ENCODE measurements at regions not wholly inside any gene's neighbourhood (a gene's known extent, or its start where the extent isn't known, plus 50 kb on each side); places are given as distances from the start of the nearest gene placed in this dataset.

DNA sequence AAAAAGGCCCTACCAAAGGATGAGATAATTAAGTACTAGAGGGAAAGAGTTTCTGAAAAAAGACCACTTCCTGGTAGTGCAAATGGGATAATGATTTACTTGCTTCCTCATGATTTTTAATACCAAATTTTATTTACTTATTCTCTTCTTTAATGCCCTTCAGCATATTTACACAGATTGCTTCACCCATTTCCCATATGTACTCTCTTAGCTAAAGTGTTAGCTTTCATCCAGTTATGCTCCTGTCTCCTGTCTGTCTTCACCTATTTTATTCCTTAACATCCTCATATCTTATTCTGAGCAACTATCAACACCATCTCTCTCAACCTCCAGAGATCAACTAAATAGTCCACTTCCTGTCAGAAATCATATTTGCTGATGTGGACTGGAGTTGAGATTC lies 183.2 kb upstream of the HS3ST1 start:
- DNase-seq = no peak

- DNase-seq = no peak
These were observed 181.1 kb upstream of the HS3ST1 start for GRCh38 chr4:11609751-11610150.

DNA sequence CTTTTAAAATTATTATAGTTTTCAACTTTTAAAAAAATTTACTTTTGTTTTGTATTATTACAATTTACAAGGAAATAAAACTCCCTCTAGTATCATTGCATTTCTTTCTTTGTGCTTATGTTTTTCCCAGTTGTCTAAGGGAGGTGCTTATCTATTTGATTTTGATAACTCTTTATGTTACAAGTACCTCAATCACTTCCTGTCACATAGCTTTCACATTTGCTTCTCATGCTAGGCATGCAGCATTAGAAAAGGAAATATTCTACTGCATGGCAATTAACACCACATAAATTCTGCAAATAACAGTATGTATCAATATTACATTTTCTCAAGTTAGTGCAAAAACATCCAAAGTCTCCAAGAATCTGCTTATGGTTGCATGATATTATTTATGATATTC lies 180.3 kb upstream of the HS3ST1 start:
- no peak for DNase-seq

GRCh38 chr4:11606078-11606477 lies 177.4 kb upstream of the HS3ST1 start:
- no peak for DNase-seq

- no peak for DNase-seq
These were observed 176.9 kb upstream of the HS3ST1 start for GRCh38 chr4:11605597-11605996.

DNA sequence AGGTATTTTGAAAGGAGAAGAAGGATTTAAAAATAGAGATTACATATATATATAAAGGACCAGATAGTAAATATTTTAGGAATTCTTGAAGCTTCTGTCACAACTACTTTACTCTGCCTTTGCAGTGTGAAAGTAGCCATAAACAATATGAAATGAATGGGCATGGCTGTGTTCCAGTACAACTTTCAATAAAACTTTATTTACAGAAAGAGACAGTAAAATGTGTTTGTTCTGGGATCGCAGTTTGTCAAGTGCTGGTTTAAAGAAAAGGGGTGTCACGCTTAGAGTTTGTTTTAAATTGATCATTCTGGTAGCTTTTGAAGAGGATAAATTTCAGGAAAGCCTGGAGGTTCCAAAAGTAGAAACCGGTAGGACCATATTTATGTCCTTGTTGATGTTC lies 176.1 kb upstream of the HS3ST1 start:
- no peak for DNase-seq

GRCh38 chr4:11603591-11604194 lies 175.0 kb upstream of the HS3ST1 start:
- no peak for DNase-seq

GRCh38 chr4:11602606-11603340 lies 174.1 kb upstream of the HS3ST1 start:
- DNase-seq = no peak

GRCh38 chr4:11599064-11599463 lies 170.4 kb upstream of the HS3ST1 start:
- no peak for DNase-seq

- DNase-seq = no peak
These were observed 169.9 kb upstream of the HS3ST1 start for GRCh38 chr4:11598591-11598990.

GRCh38 chr4:11597506-11597905 lies 168.8 kb upstream of the HS3ST1 start:
- no peak for DNase-seq

DNA sequence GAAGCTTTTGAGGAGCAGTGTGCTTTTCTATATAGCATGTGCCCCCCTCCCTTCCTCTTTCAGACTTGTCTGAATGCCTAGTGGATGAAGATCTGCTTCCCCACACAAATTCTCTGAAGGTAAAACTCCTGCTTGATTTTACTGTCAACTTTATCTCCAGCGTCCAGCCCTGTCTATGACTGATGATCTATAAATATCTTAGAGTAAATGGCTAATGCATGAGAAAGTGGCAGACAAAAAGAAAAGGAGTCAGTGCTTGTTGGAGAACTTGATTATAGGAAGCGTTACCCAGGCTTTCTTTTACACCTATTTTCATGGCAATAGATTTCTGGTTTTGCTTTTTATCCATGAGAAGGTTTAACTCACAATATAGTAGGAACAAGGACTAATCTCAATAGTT lies 168.3 kb upstream of the HS3ST1 start:
- DNase-seq = no peak

DNA sequence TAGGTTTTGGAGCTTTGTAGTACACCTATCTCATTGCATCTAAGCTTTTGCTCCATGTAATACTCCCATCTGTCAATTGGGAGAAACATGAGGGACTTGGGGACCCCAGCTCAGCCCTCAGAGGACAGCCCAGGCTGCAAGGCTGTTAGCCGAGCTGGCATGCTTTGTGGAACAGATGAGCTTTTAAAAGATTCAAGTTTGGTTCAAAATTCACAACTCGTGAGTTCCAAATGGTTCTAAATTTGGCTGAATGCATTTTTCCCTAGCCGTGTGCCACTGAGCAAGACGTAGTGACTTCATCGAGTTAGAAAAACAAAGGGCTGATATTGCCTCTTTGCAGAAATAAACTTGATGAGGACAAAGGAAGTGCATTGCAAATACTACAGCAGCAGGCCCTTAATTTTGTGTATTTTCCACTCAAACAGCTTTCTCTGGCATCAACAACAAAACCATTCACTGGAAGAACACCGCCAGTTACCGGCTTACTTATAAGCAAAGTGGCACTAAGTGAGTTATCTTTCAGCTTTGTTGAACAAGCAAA lies 165.0 kb upstream of the HS3ST1 start:
- no peak for DNase-seq

DNA sequence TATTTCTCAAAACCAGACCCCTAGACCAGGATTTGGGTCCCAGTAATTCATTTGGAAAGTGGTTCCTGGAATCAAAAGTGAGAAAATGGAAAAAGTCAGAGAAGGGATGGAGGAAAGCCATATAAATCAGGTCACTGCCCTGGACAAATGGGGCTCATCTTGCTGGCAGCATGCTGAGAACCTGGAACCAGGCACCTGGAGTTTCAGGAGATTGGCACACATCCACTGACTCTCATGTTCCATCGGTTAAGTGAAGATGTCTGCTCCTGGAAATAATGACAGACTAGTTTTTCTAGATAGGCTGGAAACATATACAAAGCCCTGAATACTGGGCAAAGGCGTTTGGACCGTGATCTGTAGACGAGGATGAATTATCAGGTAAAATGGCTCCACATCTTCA lies 163.6 kb upstream of the HS3ST1 start:
- no peak for DNase-seq

- DNase-seq = no peak
These were observed 161.4 kb upstream of the HS3ST1 start for GRCh38 chr4:11590132-11590531.

GRCh38 chr4:11589676-11590075 lies 161.0 kb upstream of the HS3ST1 start:
- DNase-seq = peak in 1 of 2 experiments; percentile 5

DNA sequence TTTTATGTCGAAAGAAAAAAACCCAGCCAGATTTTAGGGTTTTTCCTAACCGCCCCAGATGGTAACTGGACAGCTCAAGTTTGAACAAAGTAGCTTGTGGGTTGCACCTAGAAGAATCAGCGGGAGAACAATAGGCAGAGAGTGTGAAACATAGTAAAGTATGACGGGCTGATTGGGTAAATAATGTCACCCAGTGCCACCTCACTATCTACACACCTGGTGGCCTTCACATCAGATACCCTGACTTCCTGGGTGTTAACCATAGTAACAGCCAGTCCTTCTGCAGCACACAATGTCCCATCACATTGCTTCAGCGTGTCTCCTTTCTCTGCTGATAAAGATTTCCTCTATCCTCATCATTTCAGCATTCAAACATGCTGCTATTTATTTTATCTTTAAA lies 159.1 kb upstream of the HS3ST1 start:
- DNase-seq = no peak

DNA sequence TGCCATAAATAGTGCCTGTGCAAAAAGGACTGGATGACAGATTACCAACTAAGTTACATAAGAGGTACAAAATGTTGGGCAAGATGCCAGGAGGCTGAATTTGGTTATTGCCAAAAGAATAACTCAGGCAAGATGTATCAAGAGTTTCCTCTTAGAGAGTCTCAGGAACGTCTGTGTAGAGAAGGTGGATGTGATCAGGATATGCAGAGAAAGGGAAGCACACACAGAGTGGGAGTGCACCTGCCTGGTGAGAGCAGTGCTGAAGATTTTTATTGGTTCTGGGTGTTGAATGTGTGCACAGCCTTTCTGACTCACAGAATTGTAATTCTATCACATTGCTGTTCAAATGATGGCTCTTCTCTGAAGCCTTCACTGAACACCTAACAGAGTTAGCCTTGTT lies 156.8 kb upstream of the HS3ST1 start:
- DNase-seq = no peak

GRCh38 chr4:11568511-11568910 lies 139.8 kb upstream of the HS3ST1 start:
- no peak for DNase-seq

DNA sequence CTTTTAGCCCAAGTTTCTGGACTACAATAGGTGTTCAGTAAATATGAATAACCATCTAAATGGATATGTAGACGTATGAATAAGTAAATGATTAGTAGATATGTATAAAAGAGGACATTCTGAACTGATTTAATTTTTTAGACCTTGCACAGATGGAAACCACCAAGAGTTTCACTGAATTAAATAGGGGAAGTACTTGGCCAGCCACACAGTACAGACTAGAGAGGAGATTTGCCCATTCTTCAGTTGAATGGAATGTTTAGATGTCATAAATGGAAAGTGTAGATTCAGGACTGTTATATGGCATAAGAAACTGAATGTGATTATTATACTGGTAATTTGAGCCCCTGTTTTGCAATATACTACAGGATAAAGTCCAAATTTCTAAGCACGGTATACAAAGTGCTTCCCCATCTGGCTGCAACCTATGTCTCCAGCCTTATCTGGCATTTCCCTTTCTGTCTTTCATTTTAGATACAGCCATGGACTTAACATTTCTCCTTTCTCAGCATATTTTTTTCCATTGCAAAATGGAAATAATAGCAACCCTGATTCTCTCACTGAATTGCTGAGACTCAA lies 137.8 kb upstream of the HS3ST1 start:
- peak; percentile 60 to 64 for DNase-seq

DNA sequence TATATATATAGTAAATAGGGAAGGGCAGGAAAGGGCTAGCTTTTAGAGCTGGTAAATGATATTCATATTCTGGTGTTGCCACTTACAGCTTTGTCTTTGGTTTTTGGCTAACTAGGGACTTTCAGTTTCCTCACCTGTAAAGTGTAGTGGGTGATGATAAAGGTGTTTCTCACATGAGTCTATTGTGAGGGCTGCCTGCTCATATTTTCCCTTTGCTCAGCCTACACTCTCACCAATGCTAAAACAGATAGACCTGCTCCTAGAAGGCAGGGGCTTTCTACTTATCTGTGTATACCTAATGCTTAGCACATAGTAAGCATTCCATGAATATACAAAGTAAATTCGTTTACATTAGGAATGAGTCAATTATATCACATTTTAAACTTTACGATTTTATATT lies 137.2 kb upstream of the HS3ST1 start:
- no peak for DNase-seq

GRCh38 chr4:11565213-11565612 lies 136.5 kb upstream of the HS3ST1 start:
- DNase-seq = no peak

- DNase-seq = no peak
These were observed 135.3 kb upstream of the HS3ST1 start for GRCh38 chr4:11564021-11564420.

GRCh38 chr4:11549525-11549924 lies 120.8 kb upstream of the HS3ST1 start:
- no peak for DNase-seq
